Lower leg skin (tissue), 3 donors: ENCODE measurements at regions not wholly inside any gene's neighbourhood (a gene's known extent, or its start where the extent isn't known, plus 50 kb on each side); places are given as distances from the start of the nearest gene placed in this dataset.

Experiments used
- POLR2A ChIP-seq, 2 donors: fragments of 450-650 bp; IDR thresholded peaks; one replicate each; pipeline ENCODE4 v1.6.1; 2016 to 2017; ENCODE audit warnings: antibody characterized with exemption in 2 of 2, mild to moderate bottlenecking in 1 of 2, moderate library complexity in 1 of 2
- TF ChIP-seq, protein P1 (sequence below), 3 donors: fragments of 450-650 bp; IDR thresholded peaks; one replicate each; pipeline ENCODE4 v1.5.1; 2016; ENCODE audit warnings: antibody characterized with exemption in 3 of 3, mild to moderate bottlenecking in 3 of 3, moderate library complexity in 2 of 3

DNA sequence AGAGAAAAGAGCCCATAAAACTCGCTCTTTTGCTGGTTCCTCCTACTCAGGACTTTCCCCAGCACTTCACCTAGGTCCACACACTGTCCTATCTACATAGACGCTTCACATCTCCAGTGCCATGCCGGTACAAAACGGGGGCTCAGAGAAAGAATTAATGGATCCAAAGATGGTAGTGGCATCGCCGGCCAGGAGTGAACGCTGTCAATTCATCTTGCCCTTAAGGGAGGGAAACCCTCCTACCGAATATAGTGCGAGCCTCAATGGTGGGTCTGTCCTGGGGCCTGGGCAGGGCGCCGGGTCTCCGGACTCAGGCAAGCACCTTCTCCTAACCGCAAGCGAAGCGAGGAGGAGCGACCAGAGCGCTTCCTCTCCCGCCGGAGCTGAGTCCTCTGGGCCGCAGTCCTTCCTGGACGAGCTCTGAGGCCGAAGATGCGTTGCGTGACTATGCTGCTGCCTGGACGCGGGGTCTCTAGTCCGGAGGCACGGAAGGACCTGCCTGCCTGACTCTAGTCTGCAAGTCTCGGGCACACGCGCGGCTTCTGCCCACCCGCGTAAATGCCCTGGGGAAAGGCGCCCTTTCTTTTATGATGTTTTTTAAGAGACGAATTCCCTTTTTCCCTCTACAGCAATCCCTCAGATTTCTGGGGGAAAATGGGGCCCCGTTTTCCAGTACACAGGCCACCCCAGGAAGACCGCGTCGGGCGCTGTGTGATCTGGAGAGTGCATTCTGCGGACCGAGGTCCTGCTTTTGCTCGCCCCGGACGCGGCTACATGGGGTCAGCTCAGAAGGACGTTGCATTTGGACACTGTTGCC is 100.1 kb upstream of the PRDM1 start:
- no peak for TF ChIP-seq POLR2A (IDR thresholded peaks at IDR 0.05)
- TF ChIP-seq, protein P1, sequence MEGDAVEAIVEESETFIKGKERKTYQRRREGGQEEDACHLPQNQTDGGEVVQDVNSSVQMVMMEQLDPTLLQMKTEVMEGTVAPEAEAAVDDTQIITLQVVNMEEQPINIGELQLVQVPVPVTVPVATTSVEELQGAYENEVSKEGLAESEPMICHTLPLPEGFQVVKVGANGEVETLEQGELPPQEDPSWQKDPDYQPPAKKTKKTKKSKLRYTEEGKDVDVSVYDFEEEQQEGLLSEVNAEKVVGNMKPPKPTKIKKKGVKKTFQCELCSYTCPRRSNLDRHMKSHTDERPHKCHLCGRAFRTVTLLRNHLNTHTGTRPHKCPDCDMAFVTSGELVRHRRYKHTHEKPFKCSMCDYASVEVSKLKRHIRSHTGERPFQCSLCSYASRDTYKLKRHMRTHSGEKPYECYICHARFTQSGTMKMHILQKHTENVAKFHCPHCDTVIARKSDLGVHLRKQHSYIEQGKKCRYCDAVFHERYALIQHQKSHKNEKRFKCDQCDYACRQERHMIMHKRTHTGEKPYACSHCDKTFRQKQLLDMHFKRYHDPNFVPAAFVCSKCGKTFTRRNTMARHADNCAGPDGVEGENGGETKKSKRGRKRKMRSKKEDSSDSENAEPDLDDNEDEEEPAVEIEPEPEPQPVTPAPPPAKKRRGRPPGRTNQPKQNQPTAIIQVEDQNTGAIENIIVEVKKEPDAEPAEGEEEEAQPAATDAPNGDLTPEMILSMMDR (IDR thresholded peaks at IDR 0.05) = no peak
